ENCODE measurements at regions not wholly inside any gene's neighbourhood (a gene's known extent, or its start where the extent isn't known, plus 50 kb on each side); places are given as distances from the start of the nearest gene placed in this dataset.

DNA sequence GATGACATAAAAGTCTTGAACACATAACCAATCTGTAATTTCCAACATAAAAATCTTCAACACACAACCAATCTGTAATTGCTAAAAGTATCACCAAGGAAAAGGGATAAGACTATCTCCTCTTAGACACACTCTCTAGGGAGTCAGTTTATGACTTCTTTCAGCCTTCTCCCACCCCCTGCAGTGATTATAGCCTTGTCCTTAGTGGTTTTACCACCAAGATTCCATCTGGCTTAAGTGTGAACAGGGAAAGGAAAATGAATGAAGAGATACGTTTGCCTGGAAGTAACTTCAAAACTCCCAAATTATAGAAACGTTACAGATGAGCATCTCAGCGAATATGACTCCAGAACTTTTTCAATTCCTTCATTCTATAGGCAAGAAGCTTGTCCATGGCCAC lies 136.2 kb upstream of the RASSF8 start:
- TF ChIP-seq POLR2AphosphoS5 (IDR thresholded peaks at IDR 0.05): no peak
- TF ChIP-seq, protein P1, sequence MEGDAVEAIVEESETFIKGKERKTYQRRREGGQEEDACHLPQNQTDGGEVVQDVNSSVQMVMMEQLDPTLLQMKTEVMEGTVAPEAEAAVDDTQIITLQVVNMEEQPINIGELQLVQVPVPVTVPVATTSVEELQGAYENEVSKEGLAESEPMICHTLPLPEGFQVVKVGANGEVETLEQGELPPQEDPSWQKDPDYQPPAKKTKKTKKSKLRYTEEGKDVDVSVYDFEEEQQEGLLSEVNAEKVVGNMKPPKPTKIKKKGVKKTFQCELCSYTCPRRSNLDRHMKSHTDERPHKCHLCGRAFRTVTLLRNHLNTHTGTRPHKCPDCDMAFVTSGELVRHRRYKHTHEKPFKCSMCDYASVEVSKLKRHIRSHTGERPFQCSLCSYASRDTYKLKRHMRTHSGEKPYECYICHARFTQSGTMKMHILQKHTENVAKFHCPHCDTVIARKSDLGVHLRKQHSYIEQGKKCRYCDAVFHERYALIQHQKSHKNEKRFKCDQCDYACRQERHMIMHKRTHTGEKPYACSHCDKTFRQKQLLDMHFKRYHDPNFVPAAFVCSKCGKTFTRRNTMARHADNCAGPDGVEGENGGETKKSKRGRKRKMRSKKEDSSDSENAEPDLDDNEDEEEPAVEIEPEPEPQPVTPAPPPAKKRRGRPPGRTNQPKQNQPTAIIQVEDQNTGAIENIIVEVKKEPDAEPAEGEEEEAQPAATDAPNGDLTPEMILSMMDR (IDR thresholded peaks at IDR 0.05): no peak
- no peak for TF ChIP-seq EP300 (IDR thresholded peaks at IDR 0.05)
